ENCODE measurements at regions not wholly inside any gene's neighbourhood (a gene's known extent, or its start where the extent isn't known, plus 50 kb on each side); places are given as distances from the start of the nearest gene placed in this dataset.

DNA sequence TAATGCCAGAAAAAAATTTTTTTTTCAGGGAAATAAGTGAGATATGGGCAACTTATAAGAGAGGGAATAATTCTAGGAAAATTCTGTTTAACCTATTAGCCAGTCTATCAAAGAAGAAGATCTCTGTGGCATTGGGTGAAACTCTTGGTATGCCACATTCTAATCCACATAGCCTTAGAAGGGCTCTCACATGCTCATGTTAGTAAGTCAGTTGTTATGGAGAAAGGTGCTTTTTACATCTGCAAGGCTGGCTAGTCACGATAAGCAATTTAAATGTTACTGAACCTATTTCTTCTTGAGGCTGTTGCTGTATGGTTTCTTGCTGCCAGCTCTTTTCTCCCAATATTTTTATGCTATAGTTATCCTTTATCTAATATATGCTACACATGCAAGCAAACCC lies 89.9 kb upstream of the MAGI1 start:
- ATAC-seq: no peak
- TF ChIP-seq, protein P1, sequence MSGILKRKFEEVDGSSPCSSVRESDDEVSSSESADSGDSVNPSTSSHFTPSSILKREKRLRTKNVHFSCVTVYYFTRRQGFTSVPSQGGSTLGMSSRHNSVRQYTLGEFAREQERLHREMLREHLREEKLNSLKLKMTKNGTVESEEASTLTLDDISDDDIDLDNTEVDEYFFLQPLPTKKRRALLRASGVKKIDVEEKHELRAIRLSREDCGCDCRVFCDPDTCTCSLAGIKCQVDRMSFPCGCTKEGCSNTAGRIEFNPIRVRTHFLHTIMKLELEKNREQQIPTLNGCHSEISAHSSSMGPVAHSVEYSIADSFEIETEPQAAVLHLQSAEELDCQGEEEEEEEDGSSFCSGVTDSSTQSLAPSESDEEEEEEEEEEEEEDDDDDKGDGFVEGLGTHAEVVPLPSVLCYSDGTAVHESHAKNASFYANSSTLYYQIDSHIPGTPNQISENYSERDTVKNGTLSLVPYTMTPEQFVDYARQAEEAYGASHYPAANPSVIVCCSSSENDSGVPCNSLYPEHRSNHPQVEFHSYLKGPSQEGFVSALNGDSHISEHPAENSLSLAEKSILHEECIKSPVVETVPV (CRISPR knock-in tag; IDR thresholded peaks at IDR 0.05): no peak
- TF ChIP-seq CSDC2 (CRISPR knock-in tag; IDR thresholded peaks at IDR 0.05) (no peak), GLIS3 (CRISPR knock-in tag; IDR thresholded peaks at IDR 0.05) (no peak), TOX (CRISPR knock-in tag; IDR thresholded peaks at IDR 0.05; ENCODE audit: borderline replicate concordance) (no peak), BACH2 (CRISPR knock-in tag; IDR thresholded peaks at IDR 0.05; ENCODE audit: borderline replicate concordance) (no peak), TCF4 (CRISPR knock-in tag; IDR thresholded peaks at IDR 0.05; ENCODE audit: borderline replicate concordance) (no peak), RARB (CRISPR knock-in tag; IDR thresholded peaks at IDR 0.05) (no peak), ZNF8 (CRISPR knock-in tag; IDR thresholded peaks at IDR 0.05) (no peak), ARNTL (CRISPR knock-in tag; IDR thresholded peaks at IDR 0.05; ENCODE audit: borderline replicate concordance, low read depth) (no peak), ZC3H10 (CRISPR knock-in tag; IDR thresholded peaks at IDR 0.05) (no peak), ZFP30 (CRISPR knock-in tag; IDR thresholded peaks at IDR 0.05) (no peak), ESRRG (CRISPR knock-in tag; IDR thresholded peaks at IDR 0.05) (no peak), ZNF565 (CRISPR knock-in tag; conservative IDR thresholded peaks at IDR 0.05; ENCODE audit: low read depth) (no peak), PPARA (CRISPR knock-in tag; IDR thresholded peaks at IDR 0.05; ENCODE audit: borderline replicate concordance) (no peak)
- TF ChIP-seq, protein P2, sequence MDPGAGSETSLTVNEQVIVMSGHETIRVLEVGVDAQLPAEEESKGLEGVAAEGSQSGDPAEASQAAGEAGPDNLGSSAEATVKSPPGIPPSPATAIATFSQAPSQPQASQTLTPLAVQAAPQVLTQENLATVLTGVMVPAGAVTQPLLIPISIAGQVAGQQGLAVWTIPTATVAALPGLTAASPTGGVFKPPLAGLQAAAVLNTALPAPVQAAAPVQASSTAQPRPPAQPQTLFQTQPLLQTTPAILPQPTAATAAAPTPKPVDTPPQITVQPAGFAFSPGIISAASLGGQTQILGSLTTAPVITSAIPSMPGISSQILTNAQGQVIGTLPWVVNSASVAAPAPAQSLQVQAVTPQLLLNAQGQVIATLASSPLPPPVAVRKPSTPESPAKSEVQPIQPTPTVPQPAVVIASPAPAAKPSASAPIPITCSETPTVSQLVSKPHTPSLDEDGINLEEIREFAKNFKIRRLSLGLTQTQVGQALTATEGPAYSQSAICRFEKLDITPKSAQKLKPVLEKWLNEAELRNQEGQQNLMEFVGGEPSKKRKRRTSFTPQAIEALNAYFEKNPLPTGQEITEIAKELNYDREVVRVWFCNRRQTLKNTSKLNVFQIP (CRISPR knock-in tag; IDR thresholded peaks at IDR 0.05; ENCODE audit: borderline replicate concordance, low read depth): no peak
- TF ChIP-seq, protein P3, sequence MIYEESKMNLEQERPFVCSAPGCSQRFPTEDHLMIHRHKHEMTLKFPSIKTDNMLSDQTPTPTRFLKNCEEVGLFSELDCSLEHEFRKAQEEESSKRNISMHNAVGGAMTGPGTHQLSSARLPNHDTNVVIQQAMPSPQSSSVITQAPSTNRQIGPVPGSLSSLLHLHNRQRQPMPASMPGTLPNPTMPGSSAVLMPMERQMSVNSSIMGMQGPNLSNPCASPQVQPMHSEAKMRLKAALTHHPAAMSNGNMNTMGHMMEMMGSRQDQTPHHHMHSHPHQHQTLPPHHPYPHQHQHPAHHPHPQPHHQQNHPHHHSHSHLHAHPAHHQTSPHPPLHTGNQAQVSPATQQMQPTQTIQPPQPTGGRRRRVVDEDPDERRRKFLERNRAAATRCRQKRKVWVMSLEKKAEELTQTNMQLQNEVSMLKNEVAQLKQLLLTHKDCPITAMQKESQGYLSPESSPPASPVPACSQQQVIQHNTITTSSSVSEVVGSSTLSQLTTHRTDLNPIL (CRISPR knock-in tag; IDR thresholded peaks at IDR 0.05; ENCODE audit: low read depth): no peak

DNA sequence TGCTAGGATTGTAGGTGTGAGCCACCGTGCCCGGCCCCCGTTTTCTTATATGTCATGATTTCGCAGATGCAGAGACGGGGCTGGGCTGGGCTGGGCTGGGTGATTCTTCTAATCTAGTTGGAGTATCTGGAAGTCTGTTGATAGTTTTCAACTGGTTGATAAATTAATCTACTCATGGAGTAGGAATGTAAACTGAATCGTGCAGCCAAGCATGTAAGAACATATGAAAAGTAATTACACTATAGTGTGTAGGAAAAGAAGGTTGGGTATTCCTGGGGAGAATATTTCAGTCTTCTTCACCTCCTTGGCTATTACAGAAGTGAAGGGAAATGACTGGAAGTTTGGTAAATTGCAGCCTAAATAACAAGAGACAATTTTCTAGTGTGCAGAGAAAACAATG lies 82.6 kb upstream of the MAGI1 start:
- no peak; the same call in 2 of the 3 replicates for ATAC-seq

DNA sequence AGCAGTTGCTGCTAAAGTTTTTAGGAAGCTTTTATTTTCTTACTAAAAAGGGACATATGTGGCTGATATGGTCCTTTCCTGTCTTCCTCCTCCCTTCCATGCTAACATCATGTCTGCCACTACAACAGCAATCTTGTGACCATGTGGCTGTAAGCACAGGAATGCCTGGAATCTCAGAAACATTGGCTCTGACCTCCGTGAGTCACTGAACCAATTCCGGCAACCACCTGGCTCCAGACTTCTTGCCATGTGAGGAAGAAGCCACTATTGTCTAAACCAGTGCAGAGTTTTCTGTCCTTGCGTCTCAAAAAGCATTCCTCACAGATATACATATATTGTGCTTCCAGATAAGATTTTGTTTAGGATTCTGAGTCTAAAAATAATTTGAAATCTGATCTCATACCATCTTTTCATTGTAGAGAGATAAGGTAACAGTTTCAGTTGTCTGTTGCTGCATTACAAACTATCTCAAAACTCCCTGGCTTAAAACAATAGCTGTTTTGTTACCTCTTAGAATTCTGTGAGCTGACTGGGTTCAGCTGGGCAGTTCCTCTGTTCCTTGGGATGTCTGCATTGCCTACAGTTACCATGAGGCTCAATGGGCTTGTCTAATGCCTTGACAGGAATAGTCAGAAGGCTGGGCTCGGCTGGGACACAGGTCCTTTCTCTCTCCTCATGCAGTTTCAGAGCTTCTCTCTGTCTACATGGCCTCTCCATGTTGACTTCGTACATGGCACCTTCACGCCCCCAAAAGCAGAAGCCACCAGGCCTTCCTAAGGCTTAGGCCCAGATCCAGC lies 77.3 kb upstream of the MAGI1 start:
- peak; percentile 96 for ATAC-seq
- TF ChIP-seq ZFP30 (CRISPR knock-in tag; IDR thresholded peaks at IDR 0.05): no peak
- TF ChIP-seq ZC3H10 (CRISPR knock-in tag; IDR thresholded peaks at IDR 0.05): no peak
- peak; percentile 42; the same call in 1 of the 2 replicates for TF ChIP-seq RARB (CRISPR knock-in tag; IDR thresholded peaks at IDR 0.05)
- TF ChIP-seq, protein P3 (CRISPR knock-in tag; IDR thresholded peaks at IDR 0.05; ENCODE audit: low read depth): no peak
- TF ChIP-seq ZNF70 (CRISPR knock-in tag; IDR thresholded peaks at IDR 0.05): no peak
- TF ChIP-seq CSDC2 (CRISPR knock-in tag; IDR thresholded peaks at IDR 0.05): peak; percentile 92; the same call in 1 of the 2 replicates
- TF ChIP-seq, protein P1 (CRISPR knock-in tag; IDR thresholded peaks at IDR 0.05): no peak
- no peak for TF ChIP-seq ZNF8 (CRISPR knock-in tag; IDR thresholded peaks at IDR 0.05)
- peak; percentile 79 for TF ChIP-seq ISL1 (CRISPR knock-in tag; IDR thresholded peaks at IDR 0.05)
- TF ChIP-seq SNAI2 (CRISPR knock-in tag; IDR thresholded peaks at IDR 0.05): peak; percentile 69; the same call in 1 of the 2 replicates
- no peak for TF ChIP-seq PPARA (CRISPR knock-in tag; IDR thresholded peaks at IDR 0.05; ENCODE audit: borderline replicate concordance)
- no peak for TF ChIP-seq BACH2 (CRISPR knock-in tag; IDR thresholded peaks at IDR 0.05; ENCODE audit: borderline replicate concordance)
- no peak for TF ChIP-seq TCF4 (CRISPR knock-in tag; IDR thresholded peaks at IDR 0.05; ENCODE audit: borderline replicate concordance)
- 0 out of 2 replicates have a peak, but pooled peaks have one; percentile 39 for TF ChIP-seq TOX (CRISPR knock-in tag; IDR thresholded peaks at IDR 0.05; ENCODE audit: borderline replicate concordance)
- TF ChIP-seq, protein P2 (CRISPR knock-in tag; IDR thresholded peaks at IDR 0.05; ENCODE audit: borderline replicate concordance, low read depth): no peak
- 0 out of 2 replicates have a peak, but pooled peaks have one; percentile 44 for TF ChIP-seq OSR1 (CRISPR knock-in tag; IDR thresholded peaks at IDR 0.05)

More for the DNA sequence above, 82.6 kb upstream of the MAGI1 start:
- TF ChIP-seq ZC3H10 (CRISPR knock-in tag; IDR thresholded peaks at IDR 0.05): no peak
- no peak for TF ChIP-seq TCF4 (CRISPR knock-in tag; IDR thresholded peaks at IDR 0.05; ENCODE audit: borderline replicate concordance)
- TF ChIP-seq, protein P4, sequence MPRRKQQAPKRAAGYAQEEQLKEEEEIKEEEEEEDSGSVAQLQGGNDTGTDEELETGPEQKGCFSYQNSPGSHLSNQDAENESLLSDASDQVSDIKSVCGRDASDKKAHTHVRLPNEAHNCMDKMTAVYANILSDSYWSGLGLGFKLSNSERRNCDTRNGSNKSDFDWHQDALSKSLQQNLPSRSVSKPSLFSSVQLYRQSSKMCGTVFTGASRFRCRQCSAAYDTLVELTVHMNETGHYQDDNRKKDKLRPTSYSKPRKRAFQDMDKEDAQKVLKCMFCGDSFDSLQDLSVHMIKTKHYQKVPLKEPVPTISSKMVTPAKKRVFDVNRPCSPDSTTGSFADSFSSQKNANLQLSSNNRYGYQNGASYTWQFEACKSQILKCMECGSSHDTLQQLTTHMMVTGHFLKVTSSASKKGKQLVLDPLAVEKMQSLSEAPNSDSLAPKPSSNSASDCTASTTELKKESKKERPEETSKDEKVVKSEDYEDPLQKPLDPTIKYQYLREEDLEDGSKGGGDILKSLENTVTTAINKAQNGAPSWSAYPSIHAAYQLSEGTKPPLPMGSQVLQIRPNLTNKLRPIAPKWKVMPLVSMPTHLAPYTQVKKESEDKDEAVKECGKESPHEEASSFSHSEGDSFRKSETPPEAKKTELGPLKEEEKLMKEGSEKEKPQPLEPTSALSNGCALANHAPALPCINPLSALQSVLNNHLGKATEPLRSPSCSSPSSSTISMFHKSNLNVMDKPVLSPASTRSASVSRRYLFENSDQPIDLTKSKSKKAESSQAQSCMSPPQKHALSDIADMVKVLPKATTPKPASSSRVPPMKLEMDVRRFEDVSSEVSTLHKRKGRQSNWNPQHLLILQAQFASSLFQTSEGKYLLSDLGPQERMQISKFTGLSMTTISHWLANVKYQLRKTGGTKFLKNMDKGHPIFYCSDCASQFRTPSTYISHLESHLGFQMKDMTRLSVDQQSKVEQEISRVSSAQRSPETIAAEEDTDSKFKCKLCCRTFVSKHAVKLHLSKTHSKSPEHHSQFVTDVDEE (CRISPR knock-in tag; IDR thresholded peaks at IDR 0.05): no peak
- no peak for TF ChIP-seq GLIS3 (CRISPR knock-in tag; IDR thresholded peaks at IDR 0.05)
- no peak for TF ChIP-seq ZNF8 (CRISPR knock-in tag; IDR thresholded peaks at IDR 0.05)
- TF ChIP-seq TOX (CRISPR knock-in tag; IDR thresholded peaks at IDR 0.05; ENCODE audit: borderline replicate concordance): no peak
- TF ChIP-seq ESRRG (CRISPR knock-in tag; IDR thresholded peaks at IDR 0.05): no peak
- TF ChIP-seq CSDC2 (CRISPR knock-in tag; IDR thresholded peaks at IDR 0.05): no peak
